ENCODE measurements at regions not wholly inside any gene's neighbourhood (a gene's known extent, or its start where the extent isn't known, plus 50 kb on each side); places are given as distances from the start of the nearest gene placed in this dataset.

DNA sequence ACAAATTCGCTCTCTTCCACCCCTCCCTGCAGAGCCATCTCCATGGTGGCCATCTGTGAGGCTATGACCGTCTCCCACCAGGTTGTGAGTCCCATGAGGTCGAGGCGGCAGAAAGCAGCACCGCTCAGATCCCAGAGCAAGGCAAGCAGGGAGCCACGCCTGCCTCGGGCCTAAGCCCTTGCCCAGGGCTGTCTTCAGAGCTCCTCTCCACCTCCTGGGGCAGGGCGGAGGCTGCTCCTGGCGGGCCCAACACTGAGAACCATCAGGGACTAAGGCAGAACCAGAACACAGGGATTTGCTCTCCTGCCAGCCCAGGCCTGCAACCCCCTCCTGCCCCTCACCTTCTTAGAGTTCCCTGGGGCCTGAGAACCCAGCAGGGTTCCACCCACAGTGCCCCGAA lies 80.9 kb upstream of the WNT11 start:
- intact Hi-C loops (cut with DNase I; ENCODE audit: low total_unique reads) = no loop called here
- Histone ChIP-seq H3K4me3 (no peak overlapping the region), H3K27ac (peak overlapping the region in 1 of 8 donors; percentile 41), H3K4me1 (peaks cover 0 to 24% (median 15%) of the 10 kb centered on the region in 6 donors), H3K36me3 (no peaks in the 10 kb centered on the region), H3K27me3 (replicated peaks in 1 of 7) (no peaks in the 10 kb centered on the region), H3K9me3 (no peaks in the 10 kb centered on the region)
- TF ChIP-seq, protein P1, sequence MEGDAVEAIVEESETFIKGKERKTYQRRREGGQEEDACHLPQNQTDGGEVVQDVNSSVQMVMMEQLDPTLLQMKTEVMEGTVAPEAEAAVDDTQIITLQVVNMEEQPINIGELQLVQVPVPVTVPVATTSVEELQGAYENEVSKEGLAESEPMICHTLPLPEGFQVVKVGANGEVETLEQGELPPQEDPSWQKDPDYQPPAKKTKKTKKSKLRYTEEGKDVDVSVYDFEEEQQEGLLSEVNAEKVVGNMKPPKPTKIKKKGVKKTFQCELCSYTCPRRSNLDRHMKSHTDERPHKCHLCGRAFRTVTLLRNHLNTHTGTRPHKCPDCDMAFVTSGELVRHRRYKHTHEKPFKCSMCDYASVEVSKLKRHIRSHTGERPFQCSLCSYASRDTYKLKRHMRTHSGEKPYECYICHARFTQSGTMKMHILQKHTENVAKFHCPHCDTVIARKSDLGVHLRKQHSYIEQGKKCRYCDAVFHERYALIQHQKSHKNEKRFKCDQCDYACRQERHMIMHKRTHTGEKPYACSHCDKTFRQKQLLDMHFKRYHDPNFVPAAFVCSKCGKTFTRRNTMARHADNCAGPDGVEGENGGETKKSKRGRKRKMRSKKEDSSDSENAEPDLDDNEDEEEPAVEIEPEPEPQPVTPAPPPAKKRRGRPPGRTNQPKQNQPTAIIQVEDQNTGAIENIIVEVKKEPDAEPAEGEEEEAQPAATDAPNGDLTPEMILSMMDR (IDR thresholded peaks at IDR 0.05 in 8 of 11, conservative IDR thresholded peaks at IDR 0.05 in 3 of 11) = no peak
- no peak for TF ChIP-seq POLR2AphosphoS5 (IDR thresholded peaks at IDR 0.05)
- no peak for TF ChIP-seq POLR2A (IDR thresholded peaks at IDR 0.05)
- DNase-seq = no peak
- 86 to 98% (median 95%) methylated on average over 8 to 10 of the region's 10 CpGs for WGBS, 5 donors

DNA sequence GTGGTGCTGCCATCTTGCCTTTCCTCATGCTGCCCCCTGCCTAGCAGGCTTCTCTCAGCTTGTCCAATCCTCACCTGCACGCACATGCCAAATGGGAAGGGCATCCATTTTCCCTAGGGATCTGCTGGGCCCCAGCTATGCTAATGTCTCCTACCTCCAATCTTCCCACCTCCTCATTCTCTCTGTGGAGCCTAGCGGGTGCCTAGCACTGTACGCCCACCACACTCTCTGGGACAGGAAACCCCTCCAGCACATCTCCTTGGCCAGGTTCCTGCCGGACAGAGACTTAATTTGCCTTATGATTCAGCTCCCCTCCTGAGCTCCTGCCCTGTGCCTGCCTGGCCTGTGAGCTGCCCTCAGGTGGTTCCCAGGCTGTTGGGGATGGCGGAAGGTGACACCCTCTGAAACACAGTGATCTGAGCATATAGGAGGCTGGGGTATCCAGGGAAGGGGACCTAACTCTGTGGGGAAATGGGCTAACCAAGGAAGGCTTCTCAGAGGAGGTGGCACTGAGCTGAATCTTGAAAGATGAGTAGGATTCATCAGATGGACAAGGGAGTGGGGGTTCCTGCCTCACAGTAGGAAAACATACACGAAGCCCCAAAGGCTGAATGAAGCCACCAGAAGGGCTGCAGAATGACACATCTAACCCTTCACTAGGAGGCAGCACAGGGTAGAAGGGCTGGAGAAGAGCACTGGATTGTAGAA lies 79.2 kb upstream of the WNT11 start:
- H3K36me3 ChIP-seq = no peaks in the 10 kb centered on the region
- 90 to 97% (median 91%) methylated on average over 6 of the region's 6 CpGs for WGBS, 5 donors
- no peaks in the 10 kb centered on the region for H3K27me3 ChIP-seq (replicated peaks in 1 of 7)
- intact Hi-C loops (cut with DNase I; ENCODE audit: low total_unique reads) = no loop called here
- no peak overlapping the region for H3K4me3 ChIP-seq
- no peaks in the 10 kb centered on the region for H3K9me3 ChIP-seq
- H3K4me1 ChIP-seq = peaks cover 0 to 23% (median 15%) of the 10 kb centered on the region in 6 donors
- DNase-seq = no peak
- TF ChIP-seq POLR2A (IDR thresholded peaks at IDR 0.05) = no peak
- TF ChIP-seq POLR2AphosphoS5 (IDR thresholded peaks at IDR 0.05) = no peak
- TF ChIP-seq, protein P1 (IDR thresholded peaks at IDR 0.05 in 8 of 11, conservative IDR thresholded peaks at IDR 0.05 in 3 of 11) = no peak
- H3K27ac ChIP-seq = no peak overlapping the region

DNA sequence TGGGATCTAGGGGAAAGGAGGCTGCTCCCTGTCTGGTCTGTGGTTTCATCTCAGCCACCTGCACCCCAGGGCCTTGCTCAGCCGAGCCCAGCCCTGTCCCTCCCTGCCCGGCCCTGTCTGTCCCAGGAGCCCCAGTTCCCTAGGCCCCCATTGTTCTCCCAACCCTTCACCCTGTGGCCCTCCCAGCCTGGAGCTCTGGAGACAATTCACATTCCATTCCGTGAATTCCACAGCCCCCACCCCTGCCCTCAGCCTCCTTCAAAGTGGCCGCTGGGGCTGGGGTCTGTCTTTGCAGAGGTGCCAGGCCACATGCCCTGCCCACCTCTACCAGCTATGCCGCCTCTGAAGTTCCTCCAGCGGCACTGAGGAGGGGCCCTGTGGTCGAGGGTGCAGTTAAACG lies 77.9 kb upstream of the WNT11 start:
- Histone ChIP-seq H3K4me3 (no peak overlapping the region), H3K27ac (no peak overlapping the region), H3K9me3 (no peaks in the 10 kb centered on the region), H3K36me3 (no peaks in the 10 kb centered on the region), H3K27me3 (replicated peaks in 1 of 7) (no peaks in the 10 kb centered on the region), H3K4me1 (peaks cover 0 to 23% (median 15%) of the 10 kb centered on the region in 6 donors)
- 74 to 90% (median 83%) methylated on average over 5 to 8 of the region's 8 CpGs for WGBS, 5 donors
- no peak for DNase-seq
- intact Hi-C loops (cut with DNase I; ENCODE audit: low total_unique reads) = no loop called here
- no peak for TF ChIP-seq POLR2A (IDR thresholded peaks at IDR 0.05)
- TF ChIP-seq POLR2AphosphoS5 (IDR thresholded peaks at IDR 0.05) = no peak
- TF ChIP-seq, protein P1 (IDR thresholded peaks at IDR 0.05 in 8 of 11, conservative IDR thresholded peaks at IDR 0.05 in 3 of 11) = no peak

DNA sequence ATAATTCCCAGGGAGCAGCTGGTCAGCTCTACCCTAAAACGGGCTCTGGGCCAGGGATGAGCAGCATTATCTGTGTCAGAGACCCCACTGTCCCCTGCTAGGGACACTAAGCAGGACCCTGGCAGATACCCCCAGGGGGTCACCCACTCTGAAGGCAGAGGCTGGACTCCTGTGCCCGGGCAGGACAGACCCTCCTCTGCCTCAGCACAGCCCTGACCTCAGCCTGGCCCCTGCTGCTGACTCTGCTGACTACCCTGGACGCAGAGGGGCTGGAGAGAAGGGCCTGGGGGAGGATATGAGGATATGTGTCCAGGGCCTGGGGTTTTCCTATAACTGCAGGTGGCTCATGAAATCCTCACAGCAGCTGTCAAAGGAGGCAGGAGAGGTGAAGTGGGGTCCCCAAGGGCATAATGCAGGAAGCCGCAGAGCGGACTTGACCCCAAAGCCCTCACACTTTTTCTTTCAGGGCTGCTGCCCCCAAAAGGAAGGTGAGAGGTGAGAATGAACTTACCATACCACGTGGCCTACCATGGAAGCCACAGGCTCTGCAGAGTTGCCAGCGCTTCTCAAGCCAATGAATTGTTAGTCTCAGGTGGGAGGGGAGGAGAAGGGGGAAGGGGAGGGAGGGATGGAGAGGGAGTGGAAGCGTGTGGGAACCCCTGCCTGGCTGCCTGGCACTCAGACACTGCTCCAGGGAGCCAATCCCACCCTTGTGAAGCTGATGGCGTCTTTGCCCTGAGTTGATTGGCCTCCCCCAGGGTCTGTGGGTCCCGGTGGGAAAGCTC lies 76.7 kb upstream of the WNT11 start:
- intact Hi-C loops (cut with DNase I; ENCODE audit: low total_unique reads) = no loop called here
- WGBS, 5 donors = 57 to 73% (median 70%) methylated on average over 8 to 10 of the region's 10 CpGs

More for the DNA sequence above, 76.7 kb upstream of the WNT11 start:
- DNase-seq = no peak
- Histone ChIP-seq H3K27ac (no peak overlapping the region), H3K4me3 (no peak overlapping the region), H3K36me3 (no peaks in the 10 kb centered on the region), H3K9me3 (no peaks in the 10 kb centered on the region), H3K4me1 (peaks cover 0 to 12% (median 7%) of the 10 kb centered on the region in 6 donors), H3K27me3 (replicated peaks in 1 of 7) (peaks cover 0 to under 1% (median 0%) of the 10 kb centered on the region in 7 donors)
- TF ChIP-seq, protein P1 (IDR thresholded peaks at IDR 0.05 in 8 of 11, conservative IDR thresholded peaks at IDR 0.05 in 3 of 11) = no peak
- no peak for TF ChIP-seq POLR2A (IDR thresholded peaks at IDR 0.05)
- TF ChIP-seq POLR2AphosphoS5 (IDR thresholded peaks at IDR 0.05) = no peak
